Stimulated activated memory B cell treated with anti-CD40 and anti-IgM and Interleukin-4, amounts not matched to agents 10 μg/mL and 1 μg/mL and 100 μg/mL, for 72 hours (primary cell): ENCODE measurements at regions not wholly inside any gene's neighbourhood (a gene's known extent, or its start where the extent isn't known, plus 50 kb on each side); places are given as distances from the start of the nearest gene placed in this dataset.

Experiments
- ATAC-seq: fragments of 150-1000 bp; cut with Tn5 transposase; 2 replicates; pipeline ENCODE4 v1.10.0; 2021
- H3K27ac Mint-ChIP-seq: one replicate; pipeline ENCODE4 v1.8.0; 2022; ENCODE audit warnings: mild to moderate bottlenecking, mixed read lengths
- H3K27me3 Mint-ChIP-seq: one replicate; pipeline ENCODE4 v1.8.0; 2022; ENCODE audit warnings: mixed read lengths
- H3K36me3 Mint-ChIP-seq: one replicate; pipeline ENCODE4 v1.8.0; 2022; ENCODE audit warnings: mixed read lengths
- H3K4me1 Mint-ChIP-seq: one replicate; pipeline ENCODE4 v1.8.0; 2022; ENCODE audit warnings: mixed read lengths
- H3K4me3 Mint-ChIP-seq: one replicate; pipeline ENCODE4 v1.8.0; 2022; ENCODE audit warnings: mild to moderate bottlenecking, moderate library complexity, mixed read lengths
- H3K9me3 Mint-ChIP-seq: one replicate; pipeline ENCODE4 v1.8.0; 2022; ENCODE audit warnings: mixed read lengths

DNA sequence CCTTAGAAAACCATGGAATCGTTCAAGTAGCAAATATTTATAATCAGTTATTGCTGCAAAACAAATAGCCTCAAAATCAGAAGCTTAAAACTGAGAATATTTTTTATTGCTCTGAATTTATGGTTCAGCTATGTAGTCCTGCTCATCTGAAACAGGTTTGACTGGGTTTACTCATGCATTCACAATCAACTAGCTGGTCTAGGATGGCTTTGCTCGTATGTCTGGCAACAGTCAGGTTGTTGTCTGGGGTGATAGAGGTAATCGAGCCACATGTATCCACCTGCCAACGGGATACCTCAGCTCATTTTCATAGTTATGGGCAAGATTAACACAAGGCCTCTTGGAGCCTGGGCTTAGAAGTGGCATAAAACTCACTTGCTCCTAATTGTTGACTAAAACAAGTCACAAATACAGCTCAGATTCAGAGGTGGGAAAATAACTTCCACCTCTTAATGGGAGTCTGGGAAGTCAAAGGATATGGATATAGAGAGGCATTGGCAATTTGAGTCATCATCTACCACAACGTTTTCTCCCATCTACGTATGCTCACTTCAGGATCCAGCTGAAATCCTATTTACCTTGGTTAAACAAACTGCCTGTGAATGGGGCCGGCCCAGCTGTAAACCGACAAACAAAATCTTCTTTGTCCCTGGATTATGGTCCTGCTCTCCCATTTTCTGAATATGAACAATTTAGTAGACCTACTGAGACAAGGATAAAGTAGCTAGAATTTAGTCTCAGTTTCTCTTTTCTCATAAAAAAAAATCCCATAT is 54.5 kb upstream of the TENT5A start:
- Mint-ChIP-seq H3K9me3 (no peaks in the 10 kb centered on the region), H3K27ac (no peak overlapping the region), H3K4me3 (no peak overlapping the region), H3K4me1 (peaks cover 15% of the 10 kb centered on the region), H3K27me3 (no peaks in the 10 kb centered on the region), H3K36me3 (no peaks in the 10 kb centered on the region)
- ATAC-seq, result no peak

GRCh38 chr6:81802356-81802755 is 49.9 kb upstream of the TENT5A start:
- no peaks in the 10 kb centered on the region for H3K27me3 Mint-ChIP-seq
- no peaks in the 10 kb centered on the region for H3K36me3 Mint-ChIP-seq
- H3K27ac Mint-ChIP-seq, result no peak overlapping the region
- no peak overlapping the region for H3K4me3 Mint-ChIP-seq
- no peak for ATAC-seq
- H3K9me3 Mint-ChIP-seq, result no peaks in the 10 kb centered on the region
- H3K4me1 Mint-ChIP-seq, result no peaks in the 10 kb centered on the region
